GM19328 (cell line): ENCODE measurements at regions not wholly inside any gene's neighbourhood (a gene's known extent, or its start where the extent isn't known, plus 50 kb on each side); places are given as distances from the start of the nearest gene placed in this dataset.
"Not testable (repeated sequence)": the region's sequence is repeated elsewhere in the genome, so short reads cannot be mapped to it uniquely, and the experiment has no call there.

Experiments
- ATAC-seq: cut with Tn5 transposase; IDR thresholded peaks from one replicate; pipeline ENCODE4 v1.9.1; 2021; ENCODE audit warnings: mild to moderate bottlenecking, moderate library complexity; ENCODE audit not compliant: unreplicated experiment

- no peak for ATAC-seq
Measured at GRCh38 chr2:215833531-215834162, 179.7 kb downstream of the MREG start.

DNA sequence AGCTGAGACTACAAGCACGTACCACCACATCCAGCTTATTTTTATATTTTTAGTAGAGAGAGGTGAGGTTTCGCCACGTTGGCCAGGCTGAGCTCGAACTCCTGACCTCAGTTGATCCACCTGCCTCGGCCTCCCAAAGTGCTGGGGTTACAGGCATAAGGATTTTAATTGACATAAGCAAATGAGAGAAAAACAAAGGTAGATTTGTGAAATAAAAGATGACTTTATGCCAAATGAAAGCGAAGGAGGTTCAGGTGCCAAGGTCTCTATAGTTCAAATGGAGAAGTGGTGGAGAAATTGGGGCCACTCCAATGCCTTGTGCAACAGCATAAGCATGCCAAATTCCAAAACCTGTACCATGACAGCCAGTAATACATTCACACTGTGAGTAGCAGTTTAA is 180.6 kb downstream of the MREG start:
- ATAC-seq: no peak

DNA sequence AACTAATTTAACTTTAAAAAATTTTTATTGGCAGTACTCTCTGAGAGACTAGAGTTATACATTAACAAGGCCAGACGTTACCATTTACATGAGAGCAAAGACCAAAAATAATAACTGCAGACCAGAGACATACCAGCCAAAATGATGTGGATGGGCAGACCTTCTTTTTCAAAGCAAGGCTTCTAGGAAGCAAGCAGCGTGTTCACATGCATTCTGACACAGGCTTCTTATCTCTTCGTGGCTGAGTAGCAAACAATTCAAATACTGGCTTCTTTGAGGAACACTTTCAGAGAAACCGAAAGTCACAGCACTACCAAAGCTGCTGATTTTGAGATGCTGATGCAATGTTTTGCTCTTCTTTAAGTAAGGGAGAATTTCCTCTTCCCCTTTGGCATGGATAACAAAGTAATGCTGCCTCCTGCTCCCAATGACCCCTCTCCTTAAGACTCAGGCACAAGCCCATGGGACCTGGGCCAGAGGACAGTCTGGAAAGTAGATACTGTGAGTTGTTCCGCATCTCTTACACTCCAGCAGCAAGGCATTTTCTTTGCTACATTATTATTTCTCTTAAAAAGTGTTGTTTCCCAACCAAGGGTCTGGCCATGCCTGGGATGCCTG is 181.9 kb downstream of the MREG start:
- peak; percentile 51 for ATAC-seq

DNA sequence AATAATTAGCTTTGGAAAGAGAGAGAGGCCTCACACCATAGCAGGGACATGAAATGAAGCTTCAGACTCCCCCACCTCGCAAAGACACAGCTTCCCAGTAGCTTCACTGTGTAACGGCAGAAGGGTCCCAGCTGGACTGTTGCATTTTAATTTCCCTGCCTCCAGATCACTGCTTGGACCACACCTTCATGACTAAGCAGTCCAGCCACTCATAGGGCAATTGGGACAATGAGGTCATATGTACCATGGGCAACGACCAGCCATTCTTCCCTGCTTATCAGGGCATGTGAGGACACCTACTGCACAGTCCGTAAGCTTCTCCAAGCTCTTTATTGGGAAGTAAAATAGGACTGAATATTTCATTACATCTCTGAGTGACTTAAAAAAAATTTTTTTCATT is 183.0 kb downstream of the MREG start:
- ATAC-seq: no peak

DNA sequence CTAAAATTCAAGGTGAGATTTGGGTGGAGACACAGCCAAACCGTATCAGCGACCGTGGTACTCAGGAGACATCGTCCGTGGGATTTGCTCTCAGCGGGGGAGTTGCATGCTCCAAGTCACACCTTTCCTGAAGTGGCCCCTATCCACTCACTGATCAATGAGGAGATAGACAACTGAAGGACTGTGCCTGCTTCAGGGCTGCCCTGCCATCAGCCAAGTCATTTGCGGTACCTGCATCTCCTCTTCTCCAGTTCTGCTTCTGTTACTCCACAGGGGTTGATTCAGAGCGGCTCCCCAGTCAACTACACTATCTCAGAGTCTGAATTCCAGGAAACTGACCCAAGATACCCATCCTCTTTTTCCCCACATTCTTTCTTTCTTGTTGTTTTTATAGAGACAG is 184.1 kb downstream of the MREG start:
- no peak for ATAC-seq

DNA sequence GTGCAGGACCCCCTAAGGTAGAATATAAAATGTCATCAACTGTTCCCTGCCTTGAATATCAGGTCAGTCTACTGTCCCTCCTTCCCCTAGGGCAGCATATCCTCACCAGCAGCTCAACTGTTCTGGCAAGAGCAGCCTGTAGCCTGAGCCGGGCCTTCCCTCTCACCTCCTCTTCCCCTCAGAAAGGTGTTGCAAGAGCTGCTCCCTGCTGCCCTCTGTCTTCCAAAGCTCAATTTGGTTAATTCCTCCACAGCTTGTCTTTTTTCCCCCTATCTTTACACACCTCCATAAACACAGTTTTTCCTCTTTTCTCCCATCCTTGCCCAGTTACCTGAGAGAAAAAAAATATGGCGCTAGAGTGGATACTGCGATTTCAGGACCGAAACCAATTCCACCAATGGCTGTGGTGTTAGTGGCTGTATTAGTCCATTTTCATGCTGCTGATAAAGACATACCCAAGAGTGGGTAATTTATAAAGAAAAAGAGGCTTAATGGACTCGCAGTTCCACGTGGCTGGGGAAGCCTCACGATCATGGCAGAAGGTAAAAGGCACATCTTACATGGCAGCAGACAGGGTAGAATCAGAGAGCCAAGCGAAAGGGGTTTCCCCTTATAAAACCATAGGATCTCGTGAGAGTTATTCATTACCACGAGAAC is 184.7 kb downstream of the MREG start:
- peak; percentile 95 for ATAC-seq

DNA sequence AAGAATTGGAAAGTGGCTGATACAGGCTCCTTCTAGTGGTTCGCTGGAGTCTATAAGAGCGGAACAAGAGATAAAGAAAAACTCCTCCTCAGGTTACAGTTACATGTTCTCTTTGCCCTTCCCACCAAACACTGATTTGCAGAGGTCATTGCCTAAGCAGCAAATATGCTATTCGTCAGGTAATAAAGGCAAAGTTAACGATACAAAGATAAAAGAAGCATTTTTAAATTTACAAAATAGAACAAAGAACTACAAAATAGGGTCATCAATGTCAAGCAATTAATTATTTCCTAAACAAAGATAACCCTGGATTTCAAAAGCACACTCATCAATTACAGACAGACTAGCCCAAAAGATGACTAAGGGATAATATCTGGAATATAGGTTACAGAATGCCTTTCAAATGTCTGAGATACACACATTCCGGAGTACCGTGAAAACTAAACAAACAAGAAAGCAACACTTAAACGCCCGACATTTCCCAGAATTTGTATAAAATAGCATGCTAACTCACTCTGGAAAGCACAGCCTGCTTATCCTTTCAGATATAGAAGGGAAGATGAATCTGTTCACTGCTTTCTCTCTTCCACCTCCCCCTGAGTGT is 186.4 kb downstream of the MREG start:
- ATAC-seq: no peak

DNA sequence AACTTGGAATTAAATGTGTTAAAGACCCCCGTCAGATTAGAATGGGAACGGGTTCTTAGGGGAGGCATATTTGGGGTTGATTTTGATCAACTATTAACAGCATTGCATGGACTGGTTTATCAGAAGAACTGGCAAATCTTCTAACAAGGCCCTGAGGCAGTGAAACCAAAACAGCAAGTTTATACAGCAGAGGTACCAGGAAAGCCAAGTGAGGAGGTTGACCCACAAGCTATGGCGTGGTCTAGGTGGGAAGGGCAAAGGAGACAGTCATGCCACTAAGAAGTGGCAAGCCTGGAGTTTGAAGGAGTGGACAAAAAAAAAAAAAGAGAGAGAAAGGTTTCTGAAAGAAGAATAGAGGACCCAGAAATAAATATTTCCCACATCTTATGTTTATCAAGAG is 187.0 kb downstream of the MREG start:
- ATAC-seq: no peak

DNA sequence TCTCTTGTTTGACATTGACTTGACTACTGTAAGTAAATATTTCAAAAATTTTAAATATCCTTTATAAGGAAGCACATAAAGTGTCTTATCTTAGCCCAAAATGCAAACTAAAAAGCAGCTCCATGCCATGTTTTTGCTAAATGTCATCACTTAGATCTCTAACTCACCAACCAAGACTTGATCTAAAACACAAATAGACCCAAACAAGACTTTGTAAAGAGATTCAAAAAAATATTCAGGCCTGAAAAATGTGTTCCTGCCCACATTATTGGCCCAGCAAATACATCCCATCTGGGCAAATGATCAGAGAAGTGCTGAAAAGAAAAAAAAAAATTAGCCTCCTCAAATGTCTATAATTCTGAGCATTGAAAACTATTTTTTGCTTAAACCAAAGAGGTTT is 187.6 kb downstream of the MREG start:
- ATAC-seq: no peak

- not testable (repeated sequence) for ATAC-seq
Measured at GRCh38 chr2:215821298-215821697, 192.1 kb downstream of the MREG start.

DNA sequence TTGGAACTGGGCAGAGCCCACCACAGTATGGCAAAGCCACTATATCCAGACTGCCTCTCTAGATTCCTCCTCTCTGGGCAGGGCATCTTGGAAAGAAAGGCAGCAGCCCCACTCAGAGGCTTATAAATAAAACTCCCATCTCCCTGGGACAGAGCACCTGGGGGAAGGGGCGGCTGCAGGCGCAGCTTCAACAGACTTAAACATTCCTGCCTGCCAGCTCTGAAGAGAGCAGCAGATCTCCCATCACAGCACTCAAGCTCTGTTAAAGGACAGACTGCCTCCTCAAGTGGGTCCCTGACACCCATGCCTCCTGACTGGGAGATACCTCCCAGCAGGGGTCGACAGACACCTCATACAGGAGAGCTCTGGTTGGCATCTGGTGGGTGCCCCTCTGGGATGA is 193.6 kb downstream of the MREG start:
- not testable (repeated sequence) for ATAC-seq

DNA sequence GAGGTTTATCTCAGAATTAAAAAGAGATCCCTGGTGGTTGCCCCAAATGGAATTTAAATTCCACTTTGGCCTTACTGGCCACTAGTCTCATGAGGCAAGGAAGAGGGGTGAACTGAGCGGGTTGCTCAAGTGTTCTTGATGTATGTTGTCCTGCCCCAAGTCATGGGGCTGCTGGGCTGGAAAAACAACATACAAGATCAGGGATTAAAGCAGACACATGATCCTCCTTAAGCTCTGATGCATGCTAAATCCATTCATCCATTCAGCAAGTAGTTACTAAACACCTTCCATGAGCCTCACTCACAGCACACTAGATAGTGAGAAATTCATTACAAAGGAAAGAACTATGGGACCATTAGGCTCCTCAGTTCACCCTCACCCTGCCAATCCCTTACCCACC is 196.3 kb downstream of the MREG start:
- ATAC-seq: no peak

- no peak for ATAC-seq
Measured at GRCh38 chr2:215816424-215816823, 196.9 kb downstream of the MREG start.

DNA sequence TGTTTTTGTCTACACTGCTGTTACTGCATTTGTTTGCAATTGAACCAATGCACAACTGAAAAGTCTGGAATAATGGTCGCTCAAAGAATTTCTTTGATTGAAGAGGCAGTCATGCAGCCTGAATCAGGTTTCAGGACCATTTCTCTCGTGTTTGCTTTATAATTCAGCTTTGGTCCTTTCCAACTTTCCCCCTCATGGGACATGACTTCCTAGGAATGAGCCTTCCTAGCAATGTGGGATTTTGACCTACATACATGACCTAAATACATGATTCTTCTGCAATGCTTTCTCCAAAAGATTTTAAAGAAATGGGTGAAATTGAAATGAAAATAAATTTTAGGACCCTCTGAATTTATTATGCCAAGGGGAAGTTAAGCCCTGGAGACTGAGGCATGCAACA is 197.4 kb downstream of the MREG start:
- no peak for ATAC-seq

GRCh38 chr2:215812966-215813365 is 200.4 kb downstream of the MREG start:
- ATAC-seq: no peak

DNA sequence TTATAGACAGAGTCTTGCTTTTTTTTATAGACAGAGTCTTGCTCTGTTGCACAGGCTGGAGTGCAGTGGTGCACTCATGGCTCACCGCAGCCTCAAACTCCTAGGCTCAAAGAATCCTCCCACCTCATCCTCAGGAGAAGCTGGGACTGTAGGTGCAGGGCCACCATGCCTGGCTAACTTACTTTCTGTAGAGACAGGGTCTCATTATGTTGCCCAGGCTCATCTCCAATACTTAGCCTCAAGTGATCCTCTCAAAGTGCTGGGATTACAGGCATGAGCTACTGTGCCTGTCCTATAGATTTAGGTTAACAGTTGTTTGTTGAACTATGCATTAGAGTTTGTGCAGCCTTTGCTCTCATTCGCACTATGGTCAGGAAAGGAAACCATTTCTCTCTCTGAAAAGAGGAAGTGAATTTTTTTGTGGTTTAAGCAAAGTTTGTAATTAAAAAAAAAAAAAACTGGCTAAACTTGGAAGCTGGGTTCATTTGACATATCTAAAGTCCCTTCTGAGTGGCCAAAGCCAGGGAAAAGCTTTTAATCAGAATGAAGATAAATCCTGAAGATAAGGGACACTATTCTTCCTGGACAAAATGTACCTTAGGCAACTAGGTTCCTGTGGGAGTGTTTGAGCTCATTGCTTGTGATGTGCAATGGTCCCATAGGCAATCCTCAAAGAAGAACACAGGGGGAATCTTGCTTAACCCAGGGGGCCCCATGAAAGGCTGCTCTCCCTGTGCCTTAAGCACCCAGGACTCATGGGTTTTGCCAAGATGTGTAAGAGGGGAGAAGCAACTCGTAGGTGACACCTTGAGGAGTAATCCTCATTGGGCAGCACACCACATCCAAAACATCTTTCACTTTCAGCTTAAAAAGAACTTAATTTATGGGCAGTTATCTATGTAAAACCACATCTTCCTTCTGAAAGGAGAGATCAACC is 201.7 kb downstream of the MREG start:
- ATAC-seq: peak; percentile 86

GRCh38 chr2:215811003-215811402 is 202.3 kb downstream of the MREG start:
- peak; percentile 41 for ATAC-seq

GRCh38 chr2:215808996-215809395 is 204.4 kb downstream of the MREG start:
- ATAC-seq: no peak

- ATAC-seq: no peak
Measured at GRCh38 chr2:215808194-215808593, 205.2 kb downstream of the MREG start.

- ATAC-seq: no peak
Measured at GRCh38 chr2:215805493-215805892, 207.9 kb downstream of the MREG start.

DNA sequence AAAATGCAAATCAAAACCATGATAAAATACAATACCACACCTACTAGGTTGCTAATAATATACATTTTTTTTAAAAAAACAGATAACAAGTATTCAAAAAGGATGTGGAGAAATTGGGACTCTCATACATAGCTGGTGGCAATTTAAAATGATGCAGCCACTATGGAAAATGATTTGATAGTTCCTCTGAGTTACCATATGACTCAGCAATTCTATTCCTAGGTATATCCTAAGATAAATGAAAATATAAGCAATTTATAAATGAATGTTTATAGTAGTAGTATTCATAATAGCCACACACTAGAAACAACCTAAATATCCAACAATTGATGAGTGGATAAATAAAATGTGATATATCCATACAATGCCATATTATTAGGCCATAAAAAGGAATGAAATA is 210.2 kb downstream of the MREG start:
- no peak for ATAC-seq
